ENCODE measurements at regions not wholly inside any gene's neighbourhood (a gene's known extent, or its start where the extent isn't known, plus 50 kb on each side); places are given as distances from the start of the nearest gene placed in this dataset.

DNA sequence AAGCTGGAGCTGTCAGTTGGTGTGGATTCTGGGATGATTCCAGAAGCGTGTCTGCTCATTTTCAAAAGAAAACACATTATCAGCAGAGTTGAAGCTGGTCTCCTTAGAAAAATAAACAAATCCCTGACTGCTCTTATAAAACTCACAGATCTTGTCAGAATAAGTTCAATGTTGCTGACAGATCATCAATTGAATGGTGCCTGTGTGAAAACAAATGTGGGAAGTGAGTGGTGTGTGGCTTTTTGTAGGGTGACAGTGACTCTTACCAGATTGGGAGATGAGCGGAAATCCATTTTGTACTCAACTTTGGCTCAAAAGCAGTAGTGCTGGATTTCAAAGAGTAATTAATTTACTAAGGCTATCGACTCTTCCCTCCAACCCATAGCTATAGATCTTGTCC is 807.8 kb downstream of the RAPGEF2 start:
- H3K27me3 ChIP-seq (ENCODE audit: insufficient read depth, low read length, poor library complexity): no peaks in the 10 kb centered on the region
- no peak overlapping the region for H3K4me3 ChIP-seq (ENCODE audit: low read depth in 1 of 2, low read length in 2 of 2)
- H3K4me2 ChIP-seq (ENCODE audit: insufficient read depth, low read length): no peak overlapping the region
- H3K9ac ChIP-seq (ENCODE audit: low read depth, low read length): no peak overlapping the region
- H2AFZ ChIP-seq (ENCODE audit: low read depth, low read length): no peak overlapping the region
- H3K27ac ChIP-seq (ENCODE audit: low read length): no peak overlapping the region
- no peak for ATAC-seq (ENCODE audit: insufficient read depth, low read depth)
- H3K9me3 ChIP-seq (ENCODE audit: insufficient read depth, low read length, severe bottlenecking): no peaks in the 10 kb centered on the region
- H3K4me1 ChIP-seq (ENCODE audit: insufficient read depth, low read length): no peaks in the 10 kb centered on the region
- TF ChIP-seq EZH2 (IDR thresholded peaks at IDR 0.05; ENCODE audit: borderline replicate concordance, low read depth, low read length, severe bottlenecking) (no peak), CTCF (IDR thresholded peaks at IDR 0.05; ENCODE audit: borderline replicate concordance, extremely low read depth, low read length, poor library complexity, severe bottlenecking) (no peak)
- DNase-seq: no peak
- H4K20me1 ChIP-seq (ENCODE audit: insufficient read depth, low read length): no peaks in the 10 kb centered on the region
- H3K36me3 ChIP-seq (ENCODE audit: insufficient read depth, low read length): no peaks in the 10 kb centered on the region
- no peaks in the 10 kb centered on the region for H3K79me2 ChIP-seq (ENCODE audit: insufficient read depth, low read length)

DNA sequence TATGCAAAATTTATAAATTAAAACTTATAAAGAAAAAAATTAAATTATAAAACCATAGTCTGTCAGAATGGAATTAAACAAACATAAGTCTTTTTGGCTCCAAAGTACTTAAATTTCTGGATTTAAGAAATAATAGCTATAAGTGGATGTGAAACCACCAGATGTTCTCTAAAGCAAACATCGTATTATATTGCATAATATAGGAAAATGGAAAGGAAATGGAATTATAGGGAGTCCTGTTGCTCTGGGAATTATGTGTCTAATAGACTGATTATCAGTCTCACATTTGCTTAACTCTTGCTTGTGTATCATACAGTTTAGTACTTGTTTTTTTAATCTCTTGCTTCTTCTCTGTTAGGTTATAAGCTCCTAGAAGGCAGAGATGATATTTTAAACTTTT is 819.2 kb downstream of the RAPGEF2 start:
- no peak overlapping the region for H3K4me2 ChIP-seq (ENCODE audit: insufficient read depth, low read length)
- H3K27ac ChIP-seq (ENCODE audit: low read length): no peak overlapping the region
- DNase-seq (no peak), ATAC-seq (ENCODE audit: insufficient read depth, low read depth) (no peak)
- H3K9ac ChIP-seq (ENCODE audit: low read depth, low read length): no peak overlapping the region
- H3K79me2 ChIP-seq (ENCODE audit: insufficient read depth, low read length): no peaks in the 10 kb centered on the region
- no peak overlapping the region for H3K4me3 ChIP-seq (ENCODE audit: low read depth in 1 of 2, low read length in 2 of 2)
- no peak overlapping the region for H2AFZ ChIP-seq (ENCODE audit: low read depth, low read length)
- H4K20me1 ChIP-seq (ENCODE audit: insufficient read depth, low read length): no peaks in the 10 kb centered on the region
- H3K27me3 ChIP-seq (ENCODE audit: insufficient read depth, low read length, poor library complexity): no peaks in the 10 kb centered on the region
- peaks cover 5% of the 10 kb centered on the region for H3K9me3 ChIP-seq (ENCODE audit: insufficient read depth, low read length, severe bottlenecking)
- no peaks in the 10 kb centered on the region for H3K36me3 ChIP-seq (ENCODE audit: insufficient read depth, low read length)
- H3K4me1 ChIP-seq (ENCODE audit: insufficient read depth, low read length): no peaks in the 10 kb centered on the region
- TF ChIP-seq CTCF (IDR thresholded peaks at IDR 0.05; ENCODE audit: borderline replicate concordance, extremely low read depth, low read length, poor library complexity, severe bottlenecking): no peak
- TF ChIP-seq EZH2 (IDR thresholded peaks at IDR 0.05; ENCODE audit: borderline replicate concordance, low read depth, low read length, severe bottlenecking): no peak

DNA sequence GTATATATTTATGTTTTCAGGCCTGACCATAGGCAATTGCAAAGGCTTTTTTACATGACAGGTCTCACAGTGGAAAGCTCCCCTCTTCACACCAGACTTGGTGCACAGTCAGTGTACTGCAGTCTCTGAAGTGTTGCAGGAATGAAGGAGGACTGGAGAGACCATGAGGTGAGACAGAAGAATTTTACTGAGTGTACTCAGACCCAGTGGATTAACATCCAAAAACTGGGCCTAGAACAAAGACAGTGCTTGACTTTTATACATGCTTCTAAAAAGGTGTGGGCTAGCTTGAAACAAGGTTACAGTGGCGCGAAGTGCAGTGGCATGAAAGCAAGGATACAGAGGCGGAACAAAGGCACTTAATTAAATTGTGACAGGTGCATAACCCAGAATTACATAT is 822.9 kb downstream of the RAPGEF2 start:
- H3K36me3 ChIP-seq (ENCODE audit: insufficient read depth, low read length): no peaks in the 10 kb centered on the region
- DNase-seq (no peak), ATAC-seq (ENCODE audit: insufficient read depth, low read depth) (no peak)
- H3K27ac ChIP-seq (ENCODE audit: low read length): no peak overlapping the region
- H3K9ac ChIP-seq (ENCODE audit: low read depth, low read length): no peak overlapping the region
- H3K27me3 ChIP-seq (ENCODE audit: insufficient read depth, low read length, poor library complexity): no peaks in the 10 kb centered on the region
- H3K9me3 ChIP-seq (ENCODE audit: insufficient read depth, low read length, severe bottlenecking): peaks cover 5% of the 10 kb centered on the region
- H3K4me3 ChIP-seq (ENCODE audit: low read depth in 1 of 2, low read length in 2 of 2): no peak overlapping the region
- H3K79me2 ChIP-seq (ENCODE audit: insufficient read depth, low read length): no peaks in the 10 kb centered on the region
- no peaks in the 10 kb centered on the region for H4K20me1 ChIP-seq (ENCODE audit: insufficient read depth, low read length)
- no peaks in the 10 kb centered on the region for H3K4me1 ChIP-seq (ENCODE audit: insufficient read depth, low read length)
- TF ChIP-seq EZH2 (IDR thresholded peaks at IDR 0.05; ENCODE audit: borderline replicate concordance, low read depth, low read length, severe bottlenecking) (no peak), CTCF (IDR thresholded peaks at IDR 0.05; ENCODE audit: borderline replicate concordance, extremely low read depth, low read length, poor library complexity, severe bottlenecking) (no peak)
- no peak overlapping the region for H3K4me2 ChIP-seq (ENCODE audit: insufficient read depth, low read length)
- no peak overlapping the region for H2AFZ ChIP-seq (ENCODE audit: low read depth, low read length)

DNA sequence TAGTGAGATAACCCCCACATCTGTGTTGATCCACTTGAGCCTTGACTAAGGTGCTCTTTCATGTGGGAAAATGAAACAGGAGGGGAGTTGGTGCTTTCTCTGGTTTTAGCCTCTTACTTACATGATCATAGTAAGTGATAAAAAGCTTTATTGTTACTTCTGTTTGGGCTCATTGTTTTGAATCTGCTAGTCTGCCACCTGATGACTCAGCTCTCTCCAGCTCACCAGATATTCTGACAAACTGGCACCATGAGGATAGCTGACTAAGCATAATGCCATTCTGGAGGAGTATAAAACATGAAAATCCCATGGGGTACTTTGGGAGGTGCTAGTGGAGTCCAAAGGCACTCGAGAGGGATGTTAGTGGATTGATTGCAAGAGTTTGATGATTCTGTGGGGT is 824.0 kb downstream of the RAPGEF2 start:
- no peak overlapping the region for H3K4me2 ChIP-seq (ENCODE audit: insufficient read depth, low read length)
- no peak overlapping the region for H3K27ac ChIP-seq (ENCODE audit: low read length)
- no peaks in the 10 kb centered on the region for H3K36me3 ChIP-seq (ENCODE audit: insufficient read depth, low read length)
- DNase-seq (no peak), ATAC-seq (ENCODE audit: insufficient read depth, low read depth) (no peak)
- H4K20me1 ChIP-seq (ENCODE audit: insufficient read depth, low read length): no peaks in the 10 kb centered on the region
- H3K27me3 ChIP-seq (ENCODE audit: insufficient read depth, low read length, poor library complexity): no peaks in the 10 kb centered on the region
- H3K4me3 ChIP-seq (ENCODE audit: low read depth in 1 of 2, low read length in 2 of 2): no peak overlapping the region
- H3K79me2 ChIP-seq (ENCODE audit: insufficient read depth, low read length): no peaks in the 10 kb centered on the region
- H3K9ac ChIP-seq (ENCODE audit: low read depth, low read length): no peak overlapping the region
- H3K4me1 ChIP-seq (ENCODE audit: insufficient read depth, low read length): no peaks in the 10 kb centered on the region
- no peak for TF ChIP-seq EZH2 (IDR thresholded peaks at IDR 0.05; ENCODE audit: borderline replicate concordance, low read depth, low read length, severe bottlenecking)
- no peak for TF ChIP-seq CTCF (IDR thresholded peaks at IDR 0.05; ENCODE audit: borderline replicate concordance, extremely low read depth, low read length, poor library complexity, severe bottlenecking)
- peaks cover 5% of the 10 kb centered on the region for H3K9me3 ChIP-seq (ENCODE audit: insufficient read depth, low read length, severe bottlenecking)
- no peak overlapping the region for H2AFZ ChIP-seq (ENCODE audit: low read depth, low read length)
